GM19372 (cell line): ENCODE measurements at regions not wholly inside any gene's neighbourhood (a gene's known extent, or its start where the extent isn't known, plus 50 kb on each side); places are given as distances from the start of the nearest gene placed in this dataset.
"Not testable (repeated sequence)": the region's sequence is repeated elsewhere in the genome, so short reads cannot be mapped to it uniquely, and the experiment has no call there.

Experiments
- ATAC-seq: cut with Tn5 transposase; IDR thresholded peaks from one replicate; pipeline ENCODE4 v1.9.1; 2021; ENCODE audit warnings: mild to moderate bottlenecking, low read depth, moderate library complexity; ENCODE audit not compliant: unreplicated experiment

- ATAC-seq: no peak
Measured at GRCh38 chr13:54248306-54248705, 1219.7 kb downstream of the OLFM4 start.

GRCh38 chr13:54261856-54262255 is 1233.2 kb downstream of the OLFM4 start:
- no peak for ATAC-seq

GRCh38 chr13:54263868-54264267 is 1235.3 kb downstream of the OLFM4 start:
- ATAC-seq: no peak

- not testable (repeated sequence) for ATAC-seq
Measured at GRCh38 chr13:54267253-54267668, 1238.6 kb downstream of the OLFM4 start.

GRCh38 chr13:54268013-54268695 is 1239.5 kb downstream of the OLFM4 start:
- ATAC-seq: not testable (repeated sequence)

- ATAC-seq: no peak
Measured at GRCh38 chr13:54287062-54287764, 1258.6 kb downstream of the OLFM4 start.

GRCh38 chr13:54301085-54301484 is 1272.5 kb downstream of the OLFM4 start:
- ATAC-seq: no peak

GRCh38 chr13:54305377-54305776 is 1276.8 kb downstream of the OLFM4 start:
- no peak for ATAC-seq

- no peak for ATAC-seq
Measured at GRCh38 chr13:54312885-54313284, 1284.3 kb downstream of the OLFM4 start.

- ATAC-seq: no peak
Measured at GRCh38 chr13:54317722-54318121, 1289.1 kb downstream of the OLFM4 start.

GRCh38 chr13:54337540-54337939 is 1308.9 kb downstream of the OLFM4 start:
- no peak for ATAC-seq

- no peak for ATAC-seq
Measured at GRCh38 chr13:54347531-54347930, 1318.9 kb downstream of the OLFM4 start.

- ATAC-seq: no peak
Measured at GRCh38 chr13:54356209-54356608, 1327.6 kb downstream of the OLFM4 start.

- no peak for ATAC-seq
Measured at GRCh38 chr13:54356849-54357248, 1328.2 kb downstream of the OLFM4 start.

GRCh38 chr13:54357284-54357933 is 1328.8 kb downstream of the OLFM4 start:
- ATAC-seq: no peak

- ATAC-seq: no peak
Measured at GRCh38 chr13:54361460-54361859, 1332.8 kb downstream of the OLFM4 start.

GRCh38 chr13:54366728-54367127 is 1338.1 kb downstream of the OLFM4 start:
- ATAC-seq: no peak

- no peak for ATAC-seq
Measured at GRCh38 chr13:54367639-54368271, 1339.1 kb downstream of the OLFM4 start.

GRCh38 chr13:54368387-54368786 is 1339.8 kb downstream of the OLFM4 start:
- no peak for ATAC-seq

- ATAC-seq: no peak
Measured at GRCh38 chr13:54373211-54373610, 1344.6 kb downstream of the OLFM4 start.

- no peak for ATAC-seq
Measured at GRCh38 chr13:54379461-54379860, 1350.8 kb downstream of the OLFM4 start.
